ENCODE measurements at regions not wholly inside any gene's neighbourhood (a gene's known extent, or its start where the extent isn't known, plus 50 kb on each side); places are given as distances from the start of the nearest gene placed in this dataset.
"Not testable (repeated sequence)": the region's sequence is repeated elsewhere in the genome, so short reads cannot be mapped to it uniquely, and the experiment has no call there.

GRCh38 chr5:163706053-163706771, 200.8 kb downstream of the MAT2B start:
- Mint-ChIP-seq H3K4me1 (ENCODE audit: low read depth) (no peaks in the 10 kb centered on the region), H3K4me3 (no peak overlapping the region), H3K9me3 (ENCODE audit: low read depth) (no peaks in the 10 kb centered on the region), H3K27ac (no peak overlapping the region), H3K27me3 (peaks cover 3% of the 10 kb centered on the region), H3K36me3 (no peaks in the 10 kb centered on the region)

GRCh38 chr5:163712011-163712410, 206.6 kb downstream of the MAT2B start:
- Mint-ChIP-seq H3K36me3 (no peaks in the 10 kb centered on the region), H3K4me1 (ENCODE audit: low read depth) (no peaks in the 10 kb centered on the region), H3K27ac (no peak overlapping the region), H3K9me3 (ENCODE audit: low read depth) (peaks cover 6% of the 10 kb centered on the region), H3K27me3 (peaks cover 2% of the 10 kb centered on the region), H3K4me3 (no peak overlapping the region)

GRCh38 chr5:163718272-163718671, 212.9 kb downstream of the MAT2B start:
- Mint-ChIP-seq H3K4me1 (ENCODE audit: low read depth) (no peaks in the 10 kb centered on the region), H3K27me3 (peaks cover 2% of the 10 kb centered on the region), H3K4me3 (no peak overlapping the region), H3K27ac (no peak overlapping the region), H3K36me3 (no peaks in the 10 kb centered on the region), H3K9me3 (ENCODE audit: low read depth) (peaks cover 10% of the 10 kb centered on the region)

- Mint-ChIP-seq H3K4me1 (ENCODE audit: low read depth) (no peaks in the 10 kb centered on the region), H3K36me3 (no peaks in the 10 kb centered on the region), H3K4me3 (no peak overlapping the region), H3K27me3 (no peaks in the 10 kb centered on the region), H3K9me3 (ENCODE audit: low read depth) (no peaks in the 10 kb centered on the region), H3K27ac (no peak overlapping the region)
These were observed 218.9 kb downstream of the MAT2B start for GRCh38 chr5:163724305-163724704.

GRCh38 chr5:163727028-163727427, 221.6 kb downstream of the MAT2B start:
- H3K9me3 Mint-ChIP-seq (ENCODE audit: low read depth): no peaks in the 10 kb centered on the region
- H3K36me3 Mint-ChIP-seq: no peaks in the 10 kb centered on the region
- no peaks in the 10 kb centered on the region for H3K4me1 Mint-ChIP-seq (ENCODE audit: low read depth)
- H3K27me3 Mint-ChIP-seq: no peaks in the 10 kb centered on the region
- H3K27ac Mint-ChIP-seq: no peak overlapping the region
- no peak overlapping the region for H3K4me3 Mint-ChIP-seq

- H3K27ac Mint-ChIP-seq: no peak overlapping the region
- no peaks in the 10 kb centered on the region for H3K9me3 Mint-ChIP-seq (ENCODE audit: low read depth)
- no peaks in the 10 kb centered on the region for H3K4me1 Mint-ChIP-seq (ENCODE audit: low read depth)
- H3K4me3 Mint-ChIP-seq: no peak overlapping the region
- no peaks in the 10 kb centered on the region for H3K36me3 Mint-ChIP-seq
- H3K27me3 Mint-ChIP-seq: peaks cover 3% of the 10 kb centered on the region
These were observed 224.9 kb downstream of the MAT2B start for GRCh38 chr5:163730206-163730756.

GRCh38 chr5:163731256-163731655, 225.8 kb downstream of the MAT2B start:
- Mint-ChIP-seq H3K27me3 (peaks cover 3% of the 10 kb centered on the region), H3K27ac (no peak overlapping the region), H3K9me3 (ENCODE audit: low read depth) (no peaks in the 10 kb centered on the region), H3K36me3 (no peaks in the 10 kb centered on the region), H3K4me3 (no peak overlapping the region), H3K4me1 (ENCODE audit: low read depth) (no peaks in the 10 kb centered on the region)

GRCh38 chr5:163735069-163735468, 229.7 kb downstream of the MAT2B start:
- no peaks in the 10 kb centered on the region for H3K9me3 Mint-ChIP-seq (ENCODE audit: low read depth)
- peaks cover 3% of the 10 kb centered on the region for H3K27me3 Mint-ChIP-seq
- H3K4me1 Mint-ChIP-seq (ENCODE audit: low read depth): no peaks in the 10 kb centered on the region
- no peak overlapping the region for H3K27ac Mint-ChIP-seq
- H3K4me3 Mint-ChIP-seq: no peak overlapping the region
- H3K36me3 Mint-ChIP-seq: no peaks in the 10 kb centered on the region

GRCh38 chr5:163747586-163747985, 242.2 kb downstream of the MAT2B start:
- no peak overlapping the region for H3K27ac Mint-ChIP-seq
- peaks cover 7% of the 10 kb centered on the region for H3K9me3 Mint-ChIP-seq (ENCODE audit: low read depth)
- no peaks in the 10 kb centered on the region for H3K4me1 Mint-ChIP-seq (ENCODE audit: low read depth)
- H3K27me3 Mint-ChIP-seq: no peaks in the 10 kb centered on the region
- H3K36me3 Mint-ChIP-seq: no peaks in the 10 kb centered on the region
- H3K4me3 Mint-ChIP-seq: no peak overlapping the region

GRCh38 chr5:163748934-163749333, 243.5 kb downstream of the MAT2B start:
- Mint-ChIP-seq H3K27ac (no peak overlapping the region), H3K4me1 (ENCODE audit: low read depth) (no peaks in the 10 kb centered on the region), H3K9me3 (ENCODE audit: low read depth) (peaks cover 7% of the 10 kb centered on the region), H3K36me3 (no peaks in the 10 kb centered on the region), H3K27me3 (no peaks in the 10 kb centered on the region), H3K4me3 (no peak overlapping the region)

- not testable (repeated sequence) for H3K4me3 Mint-ChIP-seq; H3K27ac Mint-ChIP-seq; H3K27me3 Mint-ChIP-seq; H3K4me1 Mint-ChIP-seq (ENCODE audit: low read depth); H3K36me3 Mint-ChIP-seq
- peaks cover 10% of the 10 kb centered on the region for H3K9me3 Mint-ChIP-seq (ENCODE audit: low read depth)
These were observed 245.0 kb downstream of the MAT2B start for GRCh38 chr5:163750415-163750814.

GRCh38 chr5:163755505-163755904, 250.1 kb downstream of the MAT2B start:
- no peaks in the 10 kb centered on the region for H3K36me3 Mint-ChIP-seq
- peaks cover 2% of the 10 kb centered on the region for H3K27me3 Mint-ChIP-seq
- no peak overlapping the region for H3K27ac Mint-ChIP-seq

GRCh38 chr5:163756170-163756569, 250.8 kb downstream of the MAT2B start:
- Mint-ChIP-seq H3K27ac (no peak overlapping the region), H3K36me3 (no peaks in the 10 kb centered on the region), H3K9me3 (ENCODE audit: low read depth) (peaks cover 7% of the 10 kb centered on the region), H3K4me1 (ENCODE audit: low read depth) (no peaks in the 10 kb centered on the region), H3K27me3 (peaks cover 2% of the 10 kb centered on the region), H3K4me3 (no peak overlapping the region)

More at GRCh38 chr5:163755505-163755904, 250.1 kb downstream of the MAT2B start:
- H3K4me3 Mint-ChIP-seq: no peak overlapping the region
- H3K9me3 Mint-ChIP-seq (ENCODE audit: low read depth): peaks cover 11% of the 10 kb centered on the region
- H3K4me1 Mint-ChIP-seq (ENCODE audit: low read depth): no peaks in the 10 kb centered on the region

- Mint-ChIP-seq H3K4me1 (ENCODE audit: low read depth) (no peaks in the 10 kb centered on the region), H3K4me3 (no peak overlapping the region), H3K36me3 (no peaks in the 10 kb centered on the region), H3K9me3 (ENCODE audit: low read depth) (peaks cover 7% of the 10 kb centered on the region), H3K27me3 (peaks cover 5% of the 10 kb centered on the region), H3K27ac (no peak overlapping the region)
These were observed 251.9 kb downstream of the MAT2B start for GRCh38 chr5:163757344-163757743.

GRCh38 chr5:163758283-163758711, 252.9 kb downstream of the MAT2B start:
- no peaks in the 10 kb centered on the region for H3K4me1 Mint-ChIP-seq (ENCODE audit: low read depth)
- H3K27me3 Mint-ChIP-seq: peaks cover 5% of the 10 kb centered on the region
- no peaks in the 10 kb centered on the region for H3K36me3 Mint-ChIP-seq
- no peak overlapping the region for H3K27ac Mint-ChIP-seq
- H3K9me3 Mint-ChIP-seq (ENCODE audit: low read depth): peaks cover 7% of the 10 kb centered on the region
- H3K4me3 Mint-ChIP-seq: no peak overlapping the region
